ENCODE measurements at regions not wholly inside any gene's neighbourhood (a gene's known extent, or its start where the extent isn't known, plus 50 kb on each side); places are given as distances from the start of the nearest gene placed in this dataset.
"Not testable (repeated sequence)": the region's sequence is repeated elsewhere in the genome, so short reads cannot be mapped to it uniquely, and the experiment has no call there.

DNA sequence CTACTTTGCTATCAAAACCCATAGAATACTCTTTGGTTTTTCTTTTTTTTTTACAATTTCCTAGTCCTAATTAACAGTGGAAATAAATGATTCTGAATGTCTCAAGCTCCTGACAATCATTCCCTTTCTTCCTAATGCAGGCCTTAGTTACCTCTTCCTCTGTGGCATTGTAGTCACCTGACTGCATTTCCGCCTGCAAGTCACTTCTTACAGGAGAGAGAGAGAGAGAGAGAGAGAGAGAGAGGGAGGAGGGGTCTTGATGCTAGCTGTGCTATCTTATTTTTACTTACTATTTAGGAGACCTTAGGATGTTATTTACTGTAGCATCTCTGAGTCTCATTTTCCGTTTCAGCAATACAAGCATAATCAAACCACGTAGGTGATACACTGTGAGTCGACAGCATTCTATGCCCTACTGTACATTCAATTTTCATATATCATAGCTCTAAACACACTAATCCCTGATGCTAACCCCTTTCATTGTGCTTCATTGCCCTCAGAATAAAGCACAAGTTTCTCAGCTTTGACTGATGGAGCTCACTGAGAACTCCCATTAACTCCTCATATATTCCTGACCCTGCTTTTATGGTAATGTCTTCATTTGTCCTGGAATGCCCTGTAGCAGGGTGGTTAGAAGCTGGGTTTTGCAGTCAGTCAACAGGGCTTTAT is 1237.3 kb downstream of the XPNPEP1 start:
- DNase-seq (ENCODE audit: low read depth in 2 of 2) = no peak

DNA sequence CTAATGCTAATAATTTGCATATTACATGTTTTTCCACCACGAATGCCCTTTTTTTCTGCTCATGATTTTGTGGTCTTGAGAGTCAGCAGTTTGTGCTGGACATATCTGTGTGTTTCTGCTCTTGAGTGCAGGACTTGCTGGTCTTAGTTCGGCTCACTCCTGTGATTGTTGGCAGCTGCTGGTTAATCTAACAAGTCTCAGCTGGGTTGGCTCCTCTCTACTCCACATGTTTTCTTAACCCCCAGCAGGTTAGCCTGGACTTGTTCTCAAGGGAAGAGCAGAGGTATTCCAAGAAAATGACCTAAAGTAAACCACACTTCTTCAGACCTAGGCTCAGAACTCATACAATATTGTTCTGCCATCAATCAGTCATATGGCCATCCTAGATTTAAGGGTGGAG is 1238.9 kb downstream of the XPNPEP1 start:
- DNase-seq (ENCODE audit: low read depth in 2 of 2) = no peak

DNA sequence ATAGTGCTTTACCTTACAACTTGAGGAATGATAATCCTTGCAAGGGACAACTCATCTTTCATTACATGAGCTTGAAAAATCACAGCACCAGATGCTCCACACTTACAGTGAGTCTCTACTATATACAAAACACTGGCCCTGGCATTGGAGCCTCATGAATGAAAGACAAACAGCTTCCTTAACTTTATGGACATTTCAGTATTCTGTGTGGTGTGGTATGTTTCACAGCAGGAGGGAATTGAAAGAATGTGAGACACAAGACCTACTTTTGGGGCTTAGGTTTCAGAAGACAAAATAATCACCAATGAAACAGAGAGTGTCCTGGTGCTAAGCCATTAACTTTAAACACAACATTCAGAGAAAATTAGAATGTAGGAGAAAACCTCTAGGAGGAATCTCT is 1249.6 kb downstream of the XPNPEP1 start:
- no peak for DNase-seq (ENCODE audit: low read depth in 2 of 2)

DNA sequence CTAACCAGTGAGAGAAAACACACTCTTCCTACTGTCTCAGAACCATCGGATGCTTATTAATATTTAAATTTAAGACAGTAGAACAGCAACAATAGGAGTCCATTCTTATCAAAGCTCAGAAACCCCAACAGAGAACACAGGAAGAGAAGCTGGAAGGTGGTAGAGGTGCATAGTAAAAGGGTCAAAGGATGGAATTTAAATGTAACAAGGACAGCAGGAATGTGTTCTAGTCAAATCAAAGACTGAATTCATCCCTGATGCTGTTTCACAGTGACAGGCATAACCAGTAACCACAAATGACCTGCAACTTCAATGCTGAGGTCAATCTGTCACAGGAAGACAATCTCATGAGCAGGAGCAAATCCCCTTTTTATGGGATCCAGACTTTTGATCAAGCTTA is 1259.7 kb downstream of the XPNPEP1 start:
- DNase-seq (ENCODE audit: low read depth in 2 of 2) = no peak

DNA sequence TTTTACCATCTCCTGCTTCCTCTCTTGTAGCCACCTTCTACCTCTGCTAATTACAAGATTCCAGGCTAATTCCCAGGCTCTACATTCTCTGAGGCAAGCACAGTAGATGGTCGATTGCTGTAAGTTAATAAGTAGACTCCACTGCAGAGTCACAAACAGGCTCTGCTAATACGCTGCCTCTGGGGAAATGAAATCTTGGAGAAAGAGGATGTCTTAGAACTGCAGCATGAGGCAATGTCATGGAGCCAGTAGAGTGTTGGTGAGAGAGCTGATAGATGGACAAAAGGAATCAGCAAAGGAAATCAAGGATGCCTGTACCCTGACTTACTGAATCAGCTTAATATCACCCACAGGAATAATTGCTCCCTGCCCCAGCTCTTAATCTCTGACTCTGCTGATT is 1260.3 kb downstream of the XPNPEP1 start:
- no peak for DNase-seq (ENCODE audit: low read depth in 2 of 2)

DNA sequence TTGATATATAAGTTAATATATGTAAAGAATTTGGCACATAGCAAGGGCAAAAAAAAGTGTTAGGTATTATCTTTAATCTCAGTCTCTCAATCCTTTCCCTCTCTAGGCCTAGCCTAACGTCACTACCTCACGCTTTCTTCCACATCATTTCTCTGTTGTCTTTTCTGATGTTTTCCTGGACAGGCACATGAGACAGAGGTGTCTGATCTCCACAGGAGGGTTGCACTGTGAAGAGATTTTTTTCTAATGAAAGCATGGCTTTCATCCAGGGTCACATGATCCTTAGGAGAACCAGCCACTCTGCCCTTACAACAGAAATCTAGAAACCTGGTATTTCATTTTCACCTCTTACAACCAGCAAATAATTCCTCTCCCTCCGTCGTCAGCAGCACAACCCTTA is 1268.3 kb downstream of the XPNPEP1 start:
- DNase-seq (ENCODE audit: low read depth in 2 of 2) = no peak

DNA sequence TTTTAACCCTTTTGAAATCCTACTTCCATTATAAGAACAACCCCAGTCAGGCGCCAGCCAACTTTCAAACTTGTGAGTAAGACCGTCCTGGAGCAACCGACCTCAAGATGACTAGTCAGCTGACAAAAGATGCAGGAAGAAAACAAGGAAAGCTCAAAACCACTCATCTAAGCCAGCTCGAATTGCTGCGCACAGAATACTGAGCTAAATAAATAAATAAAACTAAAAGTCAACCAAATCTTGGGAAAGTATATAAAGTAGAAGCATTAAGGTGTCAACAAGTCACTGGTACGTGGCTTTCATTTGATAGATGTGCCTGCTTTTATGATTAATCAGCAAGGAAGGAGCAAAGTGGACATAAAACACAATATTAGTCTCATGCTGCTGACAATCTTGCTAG is 1269.8 kb downstream of the XPNPEP1 start:
- DNase-seq (ENCODE audit: low read depth in 2 of 2) = no peak

DNA sequence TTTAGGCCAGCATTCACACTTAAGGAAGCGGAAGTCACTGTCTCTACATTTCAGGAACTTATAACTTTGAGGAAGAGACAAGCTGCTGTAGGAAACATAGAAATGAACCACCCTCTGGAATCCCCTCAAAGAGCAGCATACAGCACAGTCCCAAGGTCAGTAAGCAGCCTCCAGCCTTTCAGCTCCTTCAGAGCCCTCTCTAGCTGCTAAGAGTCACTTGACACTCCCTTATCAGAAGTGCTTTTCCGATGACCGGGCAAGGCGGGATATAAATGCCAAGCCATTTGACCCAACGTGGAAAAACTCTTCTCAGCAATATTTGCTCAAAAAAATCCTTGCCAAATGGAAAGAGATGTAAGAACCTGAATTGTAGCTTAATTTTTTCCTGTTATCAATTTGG is 1284.3 kb downstream of the XPNPEP1 start:
- DNase-seq (ENCODE audit: low read depth in 2 of 2) = no peak

DNA sequence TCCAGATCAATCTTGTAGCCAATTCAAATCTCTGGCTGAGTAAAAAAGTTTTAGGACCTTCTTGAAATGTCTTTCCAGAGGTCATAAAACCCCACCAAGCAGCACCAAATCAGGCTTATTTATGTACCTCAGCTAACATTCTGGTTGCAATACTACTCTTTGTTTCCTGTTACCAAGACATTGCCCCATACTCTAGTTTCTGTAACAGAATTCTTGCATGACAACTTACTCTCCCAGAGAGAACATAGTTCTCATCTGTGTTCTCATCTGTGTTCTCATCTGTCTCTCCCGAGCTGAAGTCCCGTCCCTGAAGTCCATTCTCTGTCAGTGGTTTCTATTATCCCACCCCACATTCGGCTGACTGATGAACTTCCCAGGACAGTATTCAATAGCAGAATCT is 1285.1 kb downstream of the XPNPEP1 start:
- DNase-seq (ENCODE audit: low read depth in 2 of 2) = no peak

DNA sequence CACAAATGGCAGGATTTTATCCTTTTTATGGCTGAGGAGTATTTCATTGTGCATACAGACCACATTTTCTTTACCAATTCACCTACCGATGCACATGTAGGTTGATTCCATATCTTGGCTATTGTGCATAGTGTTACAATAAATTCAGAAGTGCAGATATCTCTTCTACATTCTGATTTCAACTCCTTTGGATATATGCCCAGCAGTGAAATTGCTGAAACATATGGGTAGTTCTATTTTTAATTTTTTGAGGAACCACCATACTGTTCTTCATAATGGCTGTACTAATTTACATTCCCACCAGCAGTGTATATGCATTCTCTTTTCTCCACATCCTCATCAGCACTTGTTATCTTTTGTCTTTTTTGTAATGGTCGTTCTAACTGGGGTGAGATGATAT is 1290.3 kb downstream of the XPNPEP1 start:
- no peak for DNase-seq (ENCODE audit: low read depth in 2 of 2)

DNA sequence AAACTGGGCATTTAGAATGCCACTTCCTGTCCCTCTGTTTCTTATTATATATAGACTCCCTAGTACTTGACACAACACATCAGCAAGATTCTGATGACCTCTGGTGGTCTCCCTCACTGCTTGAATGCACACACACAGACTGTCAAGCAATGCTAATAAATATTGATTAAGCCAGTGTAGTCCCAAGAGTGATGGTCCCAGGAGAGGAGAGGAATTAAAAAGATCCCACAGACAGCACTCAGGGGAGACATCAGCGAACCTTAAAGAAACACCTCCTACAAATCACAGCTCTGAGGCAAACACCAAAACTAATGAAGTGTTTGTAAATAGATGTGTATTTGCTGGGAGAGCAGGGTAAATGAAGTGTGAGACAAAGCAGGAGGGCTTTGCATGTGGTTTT is 1291.2 kb downstream of the XPNPEP1 start:
- DNase-seq (ENCODE audit: low read depth in 2 of 2) = no peak

DNA sequence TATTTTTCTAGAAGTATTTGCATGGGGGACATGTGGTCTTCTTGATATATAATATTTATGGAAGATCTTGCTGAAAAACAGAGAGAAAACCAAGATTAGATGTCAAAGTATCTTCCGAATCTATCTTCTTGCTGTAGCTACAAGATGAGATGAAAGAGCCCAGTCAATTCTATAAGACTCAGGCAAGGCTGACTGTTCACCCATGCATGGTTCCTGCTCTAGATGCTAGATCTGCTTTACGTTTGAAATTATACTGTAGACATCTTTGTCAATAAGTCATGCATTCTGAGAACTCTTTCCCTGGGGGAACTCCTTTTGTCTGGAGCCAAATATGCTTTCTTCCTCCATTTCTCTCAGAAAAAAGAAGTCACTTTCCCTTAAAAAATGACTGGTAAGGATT is 1292.0 kb downstream of the XPNPEP1 start:
- DNase-seq (ENCODE audit: low read depth in 2 of 2) = no peak

DNA sequence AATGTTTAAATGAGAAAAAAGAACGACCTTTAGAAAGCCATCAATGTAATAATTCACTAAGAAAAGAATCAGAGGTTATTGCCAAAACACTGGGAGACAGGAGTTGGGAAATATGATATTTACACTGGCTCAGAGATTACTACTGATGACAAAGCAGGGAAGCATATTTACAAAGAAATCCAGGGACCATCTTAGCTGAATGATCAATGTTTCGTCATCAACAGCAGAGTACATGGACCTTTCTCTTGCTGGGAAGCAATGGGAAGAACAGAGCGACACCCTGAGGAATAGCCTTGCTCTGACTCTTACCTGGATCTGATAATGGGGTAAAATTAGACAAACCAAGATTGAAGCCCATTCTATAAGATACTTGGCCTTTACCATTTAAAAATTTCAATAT is 1293.5 kb downstream of the XPNPEP1 start:
- DNase-seq (ENCODE audit: low read depth in 2 of 2) = no peak

DNA sequence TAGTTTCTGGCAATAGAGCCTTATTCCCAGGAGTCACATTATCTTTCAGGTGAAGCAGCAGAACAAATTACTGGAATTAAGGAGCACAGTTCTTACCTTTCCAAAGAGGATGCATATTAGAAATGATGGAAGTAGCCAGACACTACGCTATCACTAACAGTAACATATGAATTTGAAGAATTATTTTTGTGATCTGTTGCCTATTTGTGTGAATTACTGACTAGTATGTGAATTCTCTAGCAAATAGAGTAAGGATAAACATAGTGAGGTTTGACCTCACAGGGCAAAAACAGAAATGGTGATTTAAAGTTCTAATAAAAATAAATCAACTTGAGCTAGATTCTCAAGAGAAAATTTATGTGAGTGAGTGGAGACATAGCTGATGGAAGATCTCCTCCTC is 1299.3 kb downstream of the XPNPEP1 start:
- no peak for DNase-seq (ENCODE audit: low read depth in 2 of 2)

DNA sequence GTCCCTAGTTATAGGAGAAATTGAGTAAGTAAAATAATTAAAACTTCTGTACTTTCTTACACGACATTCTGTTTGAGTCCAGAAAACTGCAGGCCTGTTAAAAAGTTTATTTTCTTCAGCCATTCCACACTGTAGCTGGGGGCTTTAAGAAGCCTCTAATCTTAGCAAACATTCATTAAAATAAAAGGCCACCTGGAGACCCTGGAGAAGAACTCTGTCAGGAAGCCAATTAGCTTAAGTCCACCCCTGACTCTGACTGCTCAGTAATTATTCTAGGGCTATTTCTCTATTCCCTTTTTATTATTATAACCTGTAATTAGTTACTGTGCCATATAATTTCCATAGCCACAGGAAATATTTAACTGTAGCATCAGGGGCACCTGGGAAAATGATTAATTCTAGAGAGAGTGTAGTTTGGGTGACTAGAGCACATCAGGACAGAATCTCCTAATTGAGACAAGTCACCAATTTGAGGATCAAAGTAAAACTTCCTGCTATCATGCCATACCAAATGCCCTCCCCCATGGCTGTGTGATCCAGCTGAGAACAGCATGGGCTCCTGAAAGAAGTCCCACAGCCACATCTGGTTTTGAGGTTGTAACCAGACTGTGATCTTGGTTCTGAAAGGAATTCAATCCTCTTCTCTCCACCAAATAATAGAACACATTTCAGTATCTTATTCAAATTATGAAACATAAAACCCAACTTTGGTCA is 1302.3 kb downstream of the XPNPEP1 start:
- no peak for DNase-seq (ENCODE audit: low read depth in 2 of 2)

DNA sequence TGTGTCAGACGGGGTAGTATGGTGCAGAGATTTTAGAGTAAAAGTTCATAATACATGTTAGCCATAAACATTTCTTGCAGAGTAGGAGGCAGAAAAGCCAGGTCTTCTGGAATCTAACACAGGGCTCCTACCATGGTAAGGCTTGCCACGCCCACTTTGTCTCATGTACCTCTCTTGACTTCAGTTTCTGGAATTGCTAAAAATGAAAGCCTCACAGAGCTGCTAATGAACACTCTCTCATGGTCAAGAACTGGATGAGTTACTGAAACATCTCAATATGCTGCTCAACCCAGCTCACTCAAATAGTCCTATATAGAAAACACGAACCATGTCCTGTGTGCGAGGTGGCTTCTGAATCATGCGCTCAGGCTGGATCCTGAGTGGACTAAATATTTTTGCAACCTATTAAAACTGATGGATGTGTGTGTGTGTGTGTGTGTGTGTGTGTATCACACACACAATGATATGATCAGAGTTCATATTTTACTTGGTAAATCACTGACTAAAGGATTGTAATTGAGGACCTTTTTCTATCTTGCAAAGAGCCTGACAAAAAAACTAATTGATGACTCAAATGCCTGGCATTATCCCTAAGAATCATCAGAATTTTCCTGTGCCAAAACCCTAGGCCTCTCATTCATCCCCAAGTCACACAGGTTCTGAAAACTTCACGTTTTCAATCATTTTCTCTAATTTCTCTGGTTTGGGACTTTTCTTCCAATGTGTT is 1306.6 kb downstream of the XPNPEP1 start:
- no peak for DNase-seq (ENCODE audit: low read depth in 2 of 2)

DNA sequence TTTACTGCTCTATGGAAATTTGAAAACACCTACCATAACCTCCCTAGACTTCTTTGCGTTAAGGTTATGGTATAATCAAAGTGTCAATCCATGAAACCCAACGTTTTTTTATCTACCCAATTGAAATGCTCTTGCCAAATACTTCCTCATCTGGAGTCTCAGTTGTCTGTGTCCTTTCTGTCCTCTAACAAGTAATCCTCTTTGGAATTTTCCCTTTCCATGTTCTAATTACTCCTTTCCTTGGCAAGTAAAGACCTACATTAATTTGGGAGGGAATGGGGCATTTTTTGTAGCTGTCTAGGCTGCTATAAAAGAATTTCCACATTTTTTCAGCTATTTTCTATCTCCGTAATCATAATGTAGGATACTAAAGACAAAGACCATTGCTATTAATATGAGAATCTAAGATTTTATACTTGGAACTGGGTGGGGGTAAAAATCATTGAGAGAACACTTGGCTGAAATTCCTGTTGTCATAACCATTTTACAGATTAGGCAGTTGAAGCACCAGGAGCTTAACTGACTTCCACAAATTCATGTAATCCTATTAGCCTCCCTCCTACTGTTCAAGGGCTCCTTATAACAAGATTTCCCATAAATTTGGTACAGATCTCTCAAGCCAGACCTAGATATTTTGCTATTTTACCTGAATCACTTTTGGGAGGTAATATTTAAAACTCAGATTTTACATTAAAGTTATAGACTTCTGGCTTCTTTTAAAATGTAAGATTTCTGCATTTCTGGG is 1307.6 kb downstream of the XPNPEP1 start:
- no peak for DNase-seq (ENCODE audit: low read depth in 2 of 2)

DNA sequence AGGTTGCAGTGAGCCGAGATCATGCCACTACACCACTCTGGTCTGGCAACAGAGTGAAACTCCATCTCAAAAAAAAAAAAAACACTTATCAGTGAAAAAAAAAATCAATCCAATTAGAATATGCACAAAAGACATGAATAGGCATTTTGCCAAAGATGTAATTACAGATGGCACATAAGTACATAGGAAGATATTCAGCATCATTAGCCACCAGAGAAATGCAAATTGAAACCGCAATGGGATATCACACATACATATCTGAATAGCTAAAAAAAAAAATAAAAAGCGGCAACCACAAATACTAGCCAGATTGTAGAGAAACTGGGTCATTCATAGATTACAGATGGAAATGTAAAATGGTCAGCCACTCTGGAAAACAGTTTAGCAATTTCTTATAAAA is 1310.8 kb downstream of the XPNPEP1 start:
- DNase-seq (ENCODE audit: low read depth in 2 of 2) = no peak

DNA sequence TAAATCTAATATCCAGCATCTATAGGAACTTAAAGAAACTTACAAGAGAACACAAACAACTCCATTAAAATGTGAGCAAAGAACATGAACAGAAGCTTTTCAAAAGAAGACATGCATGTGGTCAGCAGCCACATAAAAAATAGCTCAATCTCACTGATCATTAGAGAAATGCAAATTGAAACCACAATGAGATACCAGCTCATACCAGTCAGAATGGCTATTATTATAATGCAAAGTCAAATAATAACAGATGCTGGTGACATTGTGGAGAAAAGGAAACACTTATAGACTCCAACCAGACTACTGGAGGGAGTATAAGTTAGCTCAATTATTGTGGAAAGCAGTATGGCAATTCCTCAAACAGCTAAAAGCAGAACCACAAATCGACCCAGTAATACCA is 1314.5 kb downstream of the XPNPEP1 start:
- no peak for DNase-seq (ENCODE audit: low read depth in 2 of 2)

DNA sequence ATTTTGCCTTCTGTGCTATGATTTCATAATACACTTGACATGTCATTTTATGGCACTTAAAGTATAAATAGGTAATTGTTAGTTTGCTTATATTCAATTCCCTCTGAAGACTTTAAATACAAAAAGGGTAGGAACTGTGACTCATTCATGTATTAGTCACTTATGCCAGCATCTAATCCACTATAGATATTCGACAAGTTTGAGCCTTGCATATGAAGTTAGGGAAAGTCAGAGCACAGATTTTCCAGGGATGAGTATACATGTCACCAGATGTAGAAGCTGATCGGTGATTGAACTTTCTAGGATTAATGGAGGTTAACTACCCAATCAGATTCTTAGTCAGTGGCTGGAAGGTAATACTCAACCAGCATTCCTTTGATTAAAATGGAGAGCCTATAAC is 1321.5 kb downstream of the XPNPEP1 start:
- DNase-seq (ENCODE audit: low read depth in 2 of 2) = no peak

DNA sequence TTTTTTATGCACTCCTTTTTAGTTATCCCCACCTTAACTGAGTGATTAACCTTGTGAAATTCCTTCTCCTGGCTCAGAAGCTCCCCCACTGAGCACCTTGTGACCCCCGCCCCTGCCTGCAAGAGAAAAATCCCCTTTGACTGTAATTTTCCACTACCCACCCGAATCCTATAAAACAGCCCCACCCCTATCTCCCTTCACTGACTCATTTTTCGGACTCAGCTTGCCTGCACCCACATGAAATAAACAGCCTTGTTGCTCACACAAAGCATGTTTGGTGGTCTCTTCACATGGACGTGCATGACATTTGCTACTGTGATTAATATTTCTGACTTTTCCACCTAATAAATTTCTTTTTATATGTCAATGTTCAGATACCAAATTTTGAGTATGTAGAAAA is 1322.8 kb downstream of the XPNPEP1 start:
- not testable (repeated sequence) for DNase-seq (ENCODE audit: low read depth in 2 of 2)

DNA sequence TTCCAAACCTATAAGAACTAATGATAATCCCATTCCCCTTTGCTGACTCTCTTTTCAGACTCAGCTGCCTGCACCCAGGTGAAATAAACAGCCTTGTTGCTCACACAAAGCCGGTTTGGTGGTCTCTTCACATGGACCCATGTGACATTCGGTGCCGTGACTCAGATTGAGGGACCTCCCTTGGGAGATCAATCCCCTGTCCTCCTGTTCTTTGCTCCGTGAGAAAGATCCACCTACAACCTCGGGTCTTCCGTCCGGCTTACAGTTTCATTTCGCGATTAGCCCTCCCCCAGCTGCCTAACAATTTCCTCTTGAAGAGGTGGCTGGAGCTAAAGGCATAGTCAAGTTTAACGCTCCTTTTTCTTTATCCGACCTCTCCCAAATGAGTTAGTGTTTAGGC is 1324.0 kb downstream of the XPNPEP1 start:
- DNase-seq (ENCODE audit: low read depth in 2 of 2) = not testable (repeated sequence)
